Activated T-helper 1 cell treated with anti-CD3 and anti-CD28 coated beads, Interleukin-2, amount 50 U/mL, for 16 hours (primary cell): ENCODE measurements at regions not wholly inside any gene's neighbourhood (a gene's known extent, or its start where the extent isn't known, plus 50 kb on each side); places are given as distances from the start of the nearest gene placed in this dataset.
A peak's percentile ranks its signal among the peaks of the same experiment; 100 is the strongest.

Source experiments
- DNase-seq, 2 donors: peaks; one replicate each; pipeline ENCODE4 v3.0.0-alpha.2; 2020; ENCODE audit warnings: low read depth in 1 of 2, low spot score in 1 of 2

DNA sequence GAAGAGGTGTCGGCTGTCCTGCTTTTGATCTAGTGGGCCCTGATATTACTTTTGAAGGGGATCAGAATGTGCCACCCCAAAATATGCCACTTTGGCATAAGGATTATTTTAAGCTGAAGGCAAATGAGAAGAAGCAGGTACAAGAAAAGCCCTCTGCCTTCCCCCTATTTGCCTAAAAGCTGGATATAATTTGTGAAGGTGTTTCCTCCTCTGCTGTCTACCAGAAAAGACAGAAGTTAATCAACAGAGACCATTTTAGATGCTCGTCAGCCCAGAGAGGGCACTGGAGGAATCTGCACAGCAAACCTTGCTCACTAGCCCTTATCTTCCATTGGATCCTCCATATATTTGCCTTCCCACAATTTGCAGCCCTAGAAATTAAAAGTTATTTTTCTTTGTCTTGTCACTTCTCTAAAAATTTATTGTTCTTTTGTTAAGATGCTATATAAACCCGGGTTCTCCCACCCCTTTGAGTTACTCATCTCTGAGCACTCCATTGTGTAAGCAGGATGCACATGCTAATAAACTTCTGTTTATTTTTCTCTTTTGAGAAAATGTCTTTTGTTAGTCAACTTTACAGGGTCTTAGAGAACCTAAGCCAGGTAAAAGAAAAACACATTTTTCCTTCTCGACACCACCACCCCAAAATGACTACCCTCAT lies 163.2 kb upstream of the SLC1A4 start:
- no peak for DNase-seq

DNA sequence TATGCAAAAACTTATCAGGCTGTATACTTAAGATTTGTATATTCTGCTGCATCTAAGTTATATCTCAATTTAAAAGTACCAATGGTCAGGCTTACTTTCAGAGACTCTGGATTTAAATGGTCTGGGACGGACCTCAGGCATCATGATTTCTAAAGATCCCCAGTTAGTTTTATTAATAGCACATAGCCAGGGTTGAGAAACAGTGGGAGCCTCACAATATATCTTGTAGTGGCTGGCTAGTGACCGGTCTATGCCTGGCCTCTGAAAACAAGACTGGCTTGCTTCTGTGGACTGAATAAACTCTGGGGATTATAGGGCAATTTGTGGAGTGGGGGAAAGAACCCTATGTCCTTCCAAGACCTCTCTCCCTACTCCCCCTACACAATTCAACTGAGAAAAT lies 162.5 kb upstream of the SLC1A4 start:
- no peak for DNase-seq

DNA sequence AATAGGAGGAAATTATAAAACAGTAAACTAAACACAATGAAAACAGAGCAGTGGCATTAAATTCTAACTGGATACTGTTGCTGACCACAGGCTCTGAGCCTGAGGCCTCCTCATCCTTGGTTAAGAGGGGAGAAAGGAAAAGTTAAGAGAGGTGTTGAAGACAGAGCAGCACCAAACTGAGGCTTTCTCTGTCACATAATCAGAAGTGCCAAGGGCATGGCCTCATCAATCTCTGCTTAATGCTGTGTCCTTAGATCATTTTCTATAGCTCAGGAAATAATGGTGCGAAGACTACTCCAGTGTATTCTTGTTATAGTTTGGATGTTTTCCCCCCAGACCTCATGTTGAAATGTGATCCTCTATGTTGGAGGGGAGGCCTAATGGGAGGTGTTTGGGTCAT lies 160.9 kb upstream of the SLC1A4 start:
- no peak for DNase-seq

DNA sequence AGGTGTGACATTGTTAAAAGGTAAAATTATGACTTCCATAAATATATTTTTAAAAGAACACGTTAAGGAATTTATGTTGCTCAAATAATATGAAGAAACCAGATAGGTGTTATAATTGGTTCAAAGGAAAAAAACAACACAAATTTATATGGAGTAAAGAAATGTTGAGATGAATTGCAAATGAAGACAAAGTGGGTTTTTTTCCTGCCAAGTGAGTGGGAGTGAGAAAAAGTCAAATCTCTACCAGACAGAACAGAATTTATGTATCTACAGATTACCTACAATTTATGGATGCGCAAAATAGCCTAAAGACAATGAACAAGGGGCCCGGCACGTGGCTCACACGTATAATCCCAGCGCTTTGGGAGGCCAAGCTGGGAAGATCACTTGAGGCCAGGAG lies 159.7 kb upstream of the SLC1A4 start:
- DNase-seq: no peak

DNA sequence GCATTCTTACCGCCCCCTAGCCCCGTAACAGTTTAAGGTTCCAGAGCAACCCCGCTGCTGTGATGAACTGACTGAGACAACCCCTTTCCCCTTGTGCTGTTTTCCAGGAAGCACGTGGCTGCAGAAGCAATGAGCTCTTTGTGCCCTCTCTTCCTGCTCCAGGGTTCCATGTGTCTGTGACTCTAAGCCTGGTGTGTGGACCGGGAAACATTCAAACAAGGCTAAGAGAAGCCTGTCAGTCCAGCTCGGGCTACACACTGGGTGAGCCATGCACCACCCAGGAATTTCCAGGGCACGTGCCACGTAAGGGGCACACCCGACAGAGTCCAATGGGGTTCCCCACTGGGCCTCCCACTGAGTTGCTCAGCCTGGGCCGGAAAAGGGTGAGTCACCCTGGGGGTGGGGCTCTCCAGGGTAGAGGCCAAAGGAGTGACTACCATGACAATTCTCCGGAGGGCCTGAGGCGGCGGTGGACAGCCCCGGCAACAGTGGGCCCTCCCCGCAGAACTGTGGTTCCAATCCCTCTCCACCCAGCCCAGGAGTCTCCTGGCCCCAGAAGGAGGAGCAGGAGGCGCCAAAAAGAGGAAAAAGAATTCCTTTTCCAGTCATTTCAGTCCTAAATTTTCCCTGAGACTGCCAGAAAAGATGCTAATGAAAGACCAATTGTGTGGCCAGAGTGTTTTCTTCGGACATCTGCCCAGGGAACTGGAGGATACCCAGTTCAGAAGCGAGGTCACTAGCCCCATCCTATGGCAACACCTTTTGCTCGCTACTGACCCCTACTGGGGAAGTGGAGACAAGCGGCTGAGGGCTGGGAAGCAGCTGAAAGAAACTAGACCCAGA lies 157.8 kb upstream of the SLC1A4 start:
- DNase-seq: peak; percentile 67 to 80

DNA sequence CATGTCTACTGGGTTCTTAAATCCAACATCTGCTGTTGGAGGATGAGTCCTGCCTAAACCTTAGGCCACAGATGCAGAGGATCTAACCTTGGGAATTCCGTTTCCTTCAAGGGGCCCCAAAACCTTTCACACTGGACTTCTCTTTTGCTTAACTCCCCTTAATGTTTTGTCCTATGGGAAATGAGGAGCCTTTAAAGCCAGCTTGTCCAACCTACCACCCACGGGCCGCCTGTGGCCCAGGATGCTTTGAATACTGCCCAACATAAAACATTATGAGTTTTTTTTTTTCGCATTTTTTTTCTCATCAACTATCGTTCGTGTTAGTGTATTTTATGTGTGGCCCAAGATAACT lies 157.2 kb upstream of the SLC1A4 start:
- DNase-seq: no peak

DNA sequence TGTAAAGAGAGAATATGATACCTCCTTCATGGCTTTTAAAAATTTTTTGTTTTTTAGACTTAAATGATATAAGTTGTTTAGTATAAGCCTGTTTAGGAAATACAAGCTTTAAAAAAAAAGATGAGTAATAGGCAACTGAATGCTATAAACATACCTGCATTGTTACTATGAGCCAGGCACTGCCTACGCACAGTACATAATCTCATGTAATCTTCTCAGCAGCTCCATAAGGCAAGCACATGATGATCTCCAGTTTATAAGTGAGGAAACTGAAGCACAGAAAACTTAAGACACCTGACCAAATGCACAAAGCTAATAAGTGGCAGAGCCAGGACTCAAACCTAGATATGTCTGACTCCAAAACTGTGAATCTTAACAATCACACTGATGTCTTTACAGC lies 156.3 kb upstream of the SLC1A4 start:
- no peak for DNase-seq

DNA sequence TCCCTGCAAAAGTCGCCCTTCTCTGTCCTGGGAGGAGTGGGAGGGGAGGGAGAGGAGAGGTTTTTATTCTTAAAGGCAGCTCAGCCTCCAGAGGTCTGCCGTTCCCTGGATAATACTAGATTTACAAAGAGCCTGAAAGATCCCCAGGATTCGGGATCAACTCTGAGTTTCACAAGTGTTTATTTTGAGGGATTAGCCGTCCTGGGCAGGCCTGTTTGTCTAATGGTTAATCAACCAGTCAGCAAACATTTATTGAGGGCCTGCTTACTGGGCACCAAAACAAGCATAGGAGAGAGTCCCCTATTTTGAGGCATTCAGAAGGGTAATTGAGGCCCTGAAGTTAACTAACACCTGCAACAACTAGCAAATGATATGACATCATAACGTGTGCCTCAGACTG lies 152.6 kb upstream of the SLC1A4 start:
- no peak for DNase-seq

DNA sequence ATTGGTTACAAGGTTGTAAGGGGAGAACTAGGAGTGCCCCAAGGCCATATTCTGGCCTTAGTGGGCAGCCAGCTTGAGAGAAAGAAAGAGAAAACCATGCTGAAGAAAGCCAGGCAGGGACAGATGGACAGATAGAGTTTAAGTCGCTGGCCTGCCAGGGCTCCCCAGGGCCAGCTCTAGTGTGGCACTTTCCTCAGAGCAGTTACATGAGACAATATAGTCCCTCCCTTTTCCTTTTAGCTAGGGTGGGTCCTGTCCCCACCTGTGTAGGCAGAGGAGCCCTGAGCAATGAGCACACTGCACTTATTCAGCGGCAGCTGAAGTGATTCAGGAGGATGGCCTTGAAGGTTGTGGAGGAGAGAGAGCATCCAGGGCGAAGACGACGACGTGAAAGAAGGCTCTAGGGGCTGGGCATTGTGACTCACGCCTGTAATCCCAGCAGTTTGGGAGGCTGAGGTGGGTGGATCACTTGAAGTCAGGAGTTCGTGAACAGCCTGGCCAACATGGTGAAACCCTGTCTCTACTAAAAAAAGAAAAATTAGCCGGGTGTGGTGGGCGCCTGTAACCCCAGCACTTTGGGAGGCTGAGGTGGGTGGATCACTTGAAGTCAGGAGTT lies 152.0 kb upstream of the SLC1A4 start:
- DNase-seq: no peak

DNA sequence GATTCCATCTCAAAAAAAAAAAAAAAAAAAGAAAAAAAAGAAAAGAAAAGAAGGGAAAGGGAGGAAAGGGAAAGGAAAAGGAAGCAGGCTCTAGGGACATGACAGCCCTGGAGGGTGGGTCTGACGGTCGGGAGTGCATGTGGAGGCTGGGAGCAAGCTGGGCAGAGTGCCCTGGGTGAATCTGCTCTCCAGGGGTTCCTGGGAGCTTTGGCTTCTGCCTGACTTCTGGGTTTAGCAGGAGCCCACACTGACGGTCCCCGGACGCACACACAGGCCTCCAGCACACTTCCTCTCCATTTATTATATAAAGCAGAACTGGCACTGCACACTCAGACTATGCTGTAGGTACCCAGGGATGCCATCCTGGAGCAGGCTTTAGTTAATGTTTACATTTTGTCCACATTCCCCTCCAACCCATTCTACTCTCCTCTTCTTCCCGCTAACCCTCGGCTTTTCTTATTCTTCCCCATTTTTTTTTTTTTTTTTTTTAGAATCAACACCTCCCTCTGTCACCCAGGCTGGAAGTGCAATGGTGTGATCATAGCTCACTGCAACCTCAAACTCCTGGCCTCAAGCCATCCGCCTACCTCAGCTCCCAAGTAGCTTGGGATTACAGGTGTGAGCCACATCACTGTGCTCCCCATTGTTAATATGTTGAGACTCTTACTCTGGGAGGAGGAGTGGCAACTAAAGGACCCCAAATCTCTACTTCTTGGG lies 151.1 kb upstream of the SLC1A4 start:
- DNase-seq: no peak

DNA sequence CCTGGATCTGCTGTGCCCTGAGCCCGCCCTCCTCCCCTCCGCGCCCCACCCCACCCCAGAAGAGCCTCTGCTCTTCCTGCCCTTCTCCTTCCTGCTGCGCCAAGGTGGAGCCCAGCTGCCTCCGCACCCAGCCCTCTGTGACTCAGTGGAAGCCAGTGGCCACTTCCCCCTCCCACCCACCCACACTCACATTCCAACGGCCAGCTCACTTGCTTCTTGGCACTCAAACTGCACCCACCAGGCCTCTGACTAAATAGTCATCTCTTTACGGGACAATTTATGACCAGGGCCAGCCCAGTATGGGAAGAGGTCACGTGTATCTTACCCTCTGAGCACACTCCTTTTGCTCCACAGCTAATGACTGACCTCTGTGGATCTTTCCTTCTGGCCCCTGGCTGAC lies 150.4 kb upstream of the SLC1A4 start:
- DNase-seq: no peak

DNA sequence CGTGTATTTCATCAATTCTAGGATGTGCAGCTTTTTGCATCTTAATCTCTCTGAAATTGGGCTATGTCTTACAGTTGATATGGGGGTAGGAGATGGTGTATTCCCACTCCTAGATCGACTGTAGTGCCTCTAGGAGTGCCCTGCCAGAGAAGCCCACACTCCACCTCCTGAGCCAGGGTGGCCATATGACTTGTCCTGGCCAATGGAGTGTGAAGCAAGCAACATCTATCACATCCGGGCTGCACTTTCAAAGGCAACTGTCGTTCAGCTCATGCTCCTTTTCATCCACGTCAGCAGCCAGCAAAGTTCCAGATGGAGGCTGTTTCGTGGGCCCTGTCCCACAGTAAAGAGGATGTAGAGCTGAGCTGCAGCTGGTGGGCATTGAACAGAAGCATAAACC lies 149.4 kb upstream of the SLC1A4 start:
- no peak for DNase-seq

DNA sequence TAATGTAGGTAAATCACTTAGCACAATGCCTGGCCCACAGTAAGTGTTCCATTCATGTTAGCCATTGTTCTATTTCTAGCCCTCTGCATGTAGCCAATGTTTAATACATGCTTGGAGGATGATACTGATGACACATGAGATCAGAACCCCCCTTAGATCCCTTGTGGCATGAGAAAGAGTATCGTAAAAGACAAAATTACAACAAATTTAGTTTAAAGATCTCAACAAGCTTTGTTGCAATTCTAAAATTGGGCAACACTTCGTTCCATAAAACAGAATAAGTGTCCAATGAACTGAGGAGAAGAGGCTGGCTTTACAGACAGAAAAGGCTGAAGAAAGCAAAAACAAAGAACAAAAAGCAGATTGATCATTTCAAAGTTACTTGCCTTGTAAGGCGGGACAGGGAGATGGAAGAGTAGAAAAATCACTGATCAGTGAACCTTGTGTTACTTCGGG lies 148.7 kb upstream of the SLC1A4 start:
- no peak for DNase-seq

DNA sequence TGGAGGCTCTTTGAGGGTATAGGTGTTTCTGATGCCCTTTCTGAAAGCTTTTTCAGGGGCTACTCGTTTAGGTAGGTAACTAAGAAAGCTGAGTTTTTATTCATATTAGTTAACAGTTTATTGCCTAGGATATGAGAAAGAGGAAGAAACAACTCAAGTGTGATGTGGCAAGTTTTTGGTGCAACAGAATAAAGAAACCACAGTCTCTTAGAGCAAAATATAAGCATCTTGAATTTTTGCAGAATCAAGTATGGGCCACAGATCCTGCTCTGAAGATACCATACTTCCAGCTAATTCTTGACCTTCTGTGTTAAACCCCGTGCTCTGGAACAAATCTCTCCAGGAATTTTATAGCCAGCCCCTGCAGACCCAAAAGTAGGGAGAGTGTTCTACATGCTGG lies 147.7 kb upstream of the SLC1A4 start:
- DNase-seq: no peak

DNA sequence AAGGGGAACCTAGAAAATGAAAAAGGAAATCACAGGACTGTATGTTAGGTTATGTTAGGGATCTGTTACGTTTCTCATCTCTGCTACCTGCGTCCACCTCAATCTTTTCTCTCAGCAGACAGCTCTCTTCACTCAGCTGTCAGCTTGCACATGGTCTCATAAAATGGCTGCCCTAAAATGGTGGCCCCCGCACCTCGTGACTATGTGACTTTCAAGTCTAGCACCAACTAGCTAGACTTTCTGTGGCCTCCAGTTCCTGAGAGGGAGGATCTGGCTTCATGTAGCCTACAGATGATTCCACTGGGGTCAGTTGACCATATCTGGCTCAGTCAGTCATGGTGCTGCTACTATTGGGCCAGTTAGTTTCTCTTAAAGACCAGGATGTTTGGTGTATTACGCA lies 147.2 kb upstream of the SLC1A4 start:
- DNase-seq: no peak

DNA sequence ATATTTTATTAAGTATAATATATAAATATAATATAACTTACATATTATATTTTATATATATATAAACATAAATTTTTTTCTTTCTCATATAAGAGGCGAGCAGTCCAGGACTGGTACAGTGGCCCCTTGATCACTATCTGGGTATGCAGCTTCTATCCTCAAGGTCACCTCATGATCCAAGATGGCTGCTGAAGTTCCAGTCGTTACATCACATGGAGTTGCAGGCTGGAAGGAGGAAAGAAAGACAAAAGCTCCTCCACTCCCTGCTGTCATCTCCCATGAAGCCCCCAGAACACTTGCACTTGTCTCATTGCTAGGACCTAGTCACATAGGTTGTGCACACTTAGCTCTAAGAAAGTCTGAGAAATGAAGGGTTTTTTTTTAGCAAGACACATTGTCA lies 145.1 kb upstream of the SLC1A4 start:
- DNase-seq: no peak

DNA sequence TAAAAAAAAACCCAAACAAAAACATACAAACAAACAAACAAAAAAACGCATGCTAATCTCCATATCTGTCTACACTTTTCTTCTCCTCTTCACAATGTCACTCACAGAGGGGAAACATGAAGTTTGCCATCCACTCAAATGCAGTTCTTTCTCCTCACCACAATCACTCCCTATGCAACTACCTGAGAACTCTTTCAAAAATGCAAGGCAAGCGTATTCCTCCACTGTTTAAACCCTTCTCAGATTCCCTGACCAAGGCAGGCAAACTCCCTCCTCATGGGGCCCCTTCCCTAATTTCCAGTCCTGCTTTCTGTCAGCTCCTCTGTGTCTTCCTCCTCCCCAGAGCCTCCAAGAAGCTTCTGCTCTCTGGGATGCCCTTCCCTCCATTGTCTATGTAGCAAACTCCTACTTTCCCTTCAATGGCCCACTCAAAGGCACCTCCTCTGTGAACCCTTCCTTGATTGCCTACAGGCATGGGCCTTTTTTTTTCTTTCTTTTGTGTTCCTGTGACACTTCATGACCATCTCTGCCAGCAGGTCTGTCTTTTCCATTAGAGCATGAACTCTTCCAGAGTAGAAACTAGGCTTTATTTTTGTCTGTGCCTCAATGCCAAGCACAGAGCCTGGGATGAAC lies 143.8 kb upstream of the SLC1A4 start:
- DNase-seq: no peak

DNA sequence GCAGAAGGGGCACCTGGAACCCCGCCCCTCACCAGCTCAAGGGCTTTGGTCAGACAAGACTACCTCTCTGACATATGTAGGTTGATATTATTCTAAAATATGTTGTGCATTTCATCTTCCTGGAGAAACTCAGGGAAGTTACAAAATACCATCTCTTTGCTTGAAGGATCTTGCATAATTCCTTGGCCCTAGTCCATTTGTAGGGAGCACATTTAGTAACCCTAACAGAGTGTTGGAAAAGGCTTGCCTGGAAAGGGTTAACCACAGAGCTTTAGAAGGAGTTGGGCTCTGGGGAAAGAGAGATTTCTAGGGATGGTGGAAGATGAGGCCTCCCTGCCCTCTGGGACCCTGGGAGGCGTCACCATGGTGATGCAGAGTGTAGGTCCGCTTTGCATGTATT lies 143.0 kb upstream of the SLC1A4 start:
- DNase-seq: no peak

DNA sequence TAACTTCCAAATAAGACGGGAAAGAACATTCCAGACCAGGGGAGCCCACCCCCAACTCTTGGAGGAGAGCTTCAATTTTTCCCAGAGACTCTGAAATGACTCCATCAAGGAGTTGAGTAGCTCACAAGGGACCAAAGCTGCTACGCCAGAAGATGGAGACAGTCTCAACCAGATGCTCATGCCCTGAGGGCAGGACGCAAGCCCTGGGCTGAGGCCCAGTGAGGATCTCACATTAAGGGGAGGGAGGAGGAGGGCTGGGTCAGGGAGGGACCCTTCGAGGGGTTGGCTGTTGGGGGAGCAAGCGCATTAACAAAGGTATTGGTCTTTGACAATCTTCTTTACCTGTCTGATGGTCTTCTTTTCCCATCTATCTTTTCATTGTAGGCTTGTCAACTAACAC lies 141.3 kb upstream of the SLC1A4 start:
- DNase-seq: no peak

DNA sequence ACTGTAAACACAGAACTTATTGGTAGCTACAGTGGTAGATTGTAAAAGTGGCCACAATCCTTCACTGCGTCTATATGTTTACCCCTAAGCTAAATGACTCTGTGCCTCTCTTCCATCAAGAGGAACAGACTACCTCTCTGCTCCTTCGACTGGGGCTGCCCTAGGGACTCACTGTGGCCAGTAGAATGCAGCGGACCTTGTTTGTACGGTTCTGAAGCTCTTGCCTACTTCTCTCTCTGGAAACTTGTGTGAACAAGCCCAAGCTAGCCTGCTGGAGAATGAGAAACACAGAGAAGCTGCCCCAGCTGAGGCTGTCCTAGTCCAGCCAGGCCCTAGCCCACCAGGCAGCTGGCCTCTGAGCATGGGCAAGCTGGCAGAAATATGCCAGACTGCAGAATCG lies 140.8 kb upstream of the SLC1A4 start:
- no peak for DNase-seq

DNA sequence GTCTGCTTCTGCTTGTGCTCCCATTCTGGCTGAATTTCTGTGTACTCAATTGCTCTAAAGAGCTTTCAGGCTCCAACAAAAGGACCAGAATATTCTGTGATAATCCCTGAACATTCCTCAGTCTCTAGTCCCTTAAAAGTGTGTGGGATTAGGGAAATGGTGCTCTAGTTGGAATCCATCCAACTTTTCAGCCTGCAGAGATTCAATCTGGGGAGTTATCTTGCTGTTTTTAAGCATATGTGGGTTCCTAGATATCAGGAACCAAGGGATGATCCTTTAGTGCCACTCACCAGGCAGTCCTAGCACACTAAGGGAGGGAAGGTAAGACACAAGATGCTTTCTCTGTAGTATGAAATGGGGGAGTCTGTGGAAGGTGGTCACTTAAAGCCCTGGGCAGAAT lies 140.3 kb upstream of the SLC1A4 start:
- DNase-seq: no peak
